KBM-7 (cell line): ENCODE measurements at regions not wholly inside any gene's neighbourhood (a gene's known extent, or its start where the extent isn't known, plus 50 kb on each side); places are given as distances from the start of the nearest gene placed in this dataset.

Experiments
- DNase-seq: peaks from one replicate; pipeline ENCODE4 v3.0.0-alpha.2; 2015
- in situ Hi-C: fragments of 300-500 bp; cut with MboI; formaldehyde crosslinking; loops from 2 replicates; pipeline ENCODE4 v1.14.3; 2020; ENCODE audit warnings: low sequenced_read_pairs, low pct_unique_long_range_greater_than_20kb, mixed read lengths

DNA sequence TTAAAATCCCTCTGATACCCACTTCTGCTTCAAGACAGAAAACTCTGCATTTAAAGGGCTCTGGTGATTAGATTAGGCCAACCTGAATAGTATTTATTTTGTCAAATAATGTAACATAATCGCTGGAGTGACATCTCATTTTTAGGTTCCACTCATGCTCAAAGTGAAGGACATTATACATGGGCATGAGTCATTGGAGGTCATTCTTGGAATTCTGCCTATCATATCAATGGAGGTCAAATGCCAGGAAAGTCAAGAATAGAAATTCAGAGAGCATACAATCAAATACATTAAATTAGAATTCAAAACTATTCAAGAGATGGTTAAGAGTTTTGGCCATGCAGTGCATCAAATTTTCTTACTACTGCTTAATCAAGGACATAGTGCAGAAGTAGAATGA, 50.8 kb upstream of the PRSS1 start:
- DNase-seq: no peak
- in situ Hi-C loops: no loop called here

DNA sequence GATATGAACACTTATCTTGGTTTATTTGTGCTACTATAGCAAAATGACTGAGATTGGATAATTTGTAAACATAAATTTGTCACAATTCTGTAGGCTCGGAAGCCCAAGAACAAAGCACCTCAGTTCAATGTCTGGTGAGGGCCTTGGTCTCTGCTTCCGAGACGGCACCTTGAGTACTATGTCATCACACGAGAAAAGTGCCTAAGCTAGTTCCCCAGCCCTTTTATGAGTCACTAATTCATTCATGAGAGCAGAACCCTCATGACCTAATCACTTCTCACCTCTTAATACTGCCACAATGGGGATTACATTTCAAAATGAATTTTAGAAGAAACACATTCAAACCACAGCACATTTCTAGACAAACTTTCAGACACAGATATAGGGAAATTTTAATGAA, 52.0 kb upstream of the PRSS1 start:
- in situ Hi-C loops: no loop called here
- no peak for DNase-seq

DNA sequence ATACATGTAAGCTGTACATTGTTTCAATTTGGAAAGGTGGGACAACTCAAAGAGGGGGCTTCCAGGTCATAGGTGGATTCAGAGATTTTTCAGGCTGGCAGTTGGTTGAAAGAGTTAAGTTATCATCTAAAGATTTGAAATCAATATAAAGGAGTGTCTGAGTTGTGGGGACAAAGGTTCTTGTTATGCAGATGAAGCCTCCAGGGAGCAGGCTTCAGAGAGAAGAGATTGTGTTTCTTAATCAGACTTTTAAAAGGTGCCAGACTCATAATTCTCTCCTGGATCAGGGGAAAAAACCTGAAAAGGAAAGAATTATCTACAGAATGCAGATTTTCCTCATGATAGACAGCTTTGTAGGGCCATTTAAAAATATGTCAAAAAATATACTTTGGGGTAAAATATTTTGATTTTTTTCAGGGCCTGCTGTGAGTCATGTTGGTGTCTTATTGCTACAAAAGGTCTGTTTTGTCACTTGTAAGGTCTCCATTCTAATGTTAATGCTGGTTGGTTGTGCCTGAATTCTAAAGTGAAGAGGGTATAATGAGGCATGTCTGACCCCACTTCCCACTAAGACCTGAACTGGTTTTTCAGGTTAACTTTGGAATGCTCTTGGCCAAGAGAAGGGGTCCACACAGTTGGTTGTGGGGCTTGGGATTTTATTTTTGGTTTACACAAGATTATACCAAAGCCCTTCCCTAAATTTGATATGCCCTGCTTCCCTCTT, 52.7 kb upstream of the PRSS1 start:
- DNase-seq: no peak
- in situ Hi-C loops: no loop called here

DNA sequence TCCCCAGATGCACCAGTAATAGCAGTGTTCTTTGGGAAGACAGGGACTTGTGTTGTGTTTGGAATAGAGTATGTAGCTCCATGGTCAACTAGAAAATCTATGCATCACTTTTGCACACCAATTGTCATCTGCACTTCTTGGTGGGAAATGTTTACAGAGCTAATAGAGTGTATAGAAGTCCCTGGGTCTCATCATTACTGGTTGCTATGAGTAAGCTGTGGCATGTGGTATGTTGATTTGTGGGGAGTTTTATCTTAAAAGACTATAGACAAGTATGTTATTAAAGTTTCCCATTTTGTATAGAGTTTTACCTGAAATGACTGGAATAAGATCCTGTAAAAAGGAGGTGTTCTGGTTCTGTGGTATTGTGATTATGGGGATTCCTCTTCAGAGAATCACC, 55.4 kb upstream of the PRSS1 start:
- in situ Hi-C loops: no loop called here
- DNase-seq: no peak

DNA sequence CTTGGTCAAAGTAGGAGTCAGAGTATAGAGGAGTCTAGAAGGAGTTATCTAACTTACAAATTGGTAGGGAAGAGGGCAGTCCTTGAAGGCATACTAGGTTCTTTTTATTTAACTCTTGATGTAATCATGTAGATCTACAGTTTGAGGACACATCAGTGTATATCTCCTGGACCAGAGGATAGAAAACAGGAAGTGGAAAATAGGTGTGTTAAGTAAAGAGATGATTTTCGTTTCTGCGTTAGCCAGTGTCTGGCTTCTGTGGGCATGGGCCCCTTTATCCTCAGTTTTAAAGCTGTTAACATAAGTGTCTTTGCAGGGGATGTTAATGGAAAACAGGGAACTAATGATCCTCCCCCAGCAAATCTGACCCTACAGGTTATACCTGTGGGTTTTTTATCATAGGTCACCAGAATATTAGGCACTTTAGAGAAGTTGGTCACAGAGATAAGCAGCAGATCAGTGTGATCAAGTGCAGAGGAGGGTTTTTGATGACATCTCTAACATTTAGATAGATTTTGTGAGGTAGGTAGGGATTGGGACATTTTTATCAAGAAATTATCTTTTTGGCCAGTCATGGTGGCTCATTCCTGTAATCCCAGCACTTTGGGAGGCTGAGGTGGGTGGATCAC, 58.6 kb upstream of the PRSS1 start:
- no peak for DNase-seq
- in situ Hi-C loops: no loop called here

DNA sequence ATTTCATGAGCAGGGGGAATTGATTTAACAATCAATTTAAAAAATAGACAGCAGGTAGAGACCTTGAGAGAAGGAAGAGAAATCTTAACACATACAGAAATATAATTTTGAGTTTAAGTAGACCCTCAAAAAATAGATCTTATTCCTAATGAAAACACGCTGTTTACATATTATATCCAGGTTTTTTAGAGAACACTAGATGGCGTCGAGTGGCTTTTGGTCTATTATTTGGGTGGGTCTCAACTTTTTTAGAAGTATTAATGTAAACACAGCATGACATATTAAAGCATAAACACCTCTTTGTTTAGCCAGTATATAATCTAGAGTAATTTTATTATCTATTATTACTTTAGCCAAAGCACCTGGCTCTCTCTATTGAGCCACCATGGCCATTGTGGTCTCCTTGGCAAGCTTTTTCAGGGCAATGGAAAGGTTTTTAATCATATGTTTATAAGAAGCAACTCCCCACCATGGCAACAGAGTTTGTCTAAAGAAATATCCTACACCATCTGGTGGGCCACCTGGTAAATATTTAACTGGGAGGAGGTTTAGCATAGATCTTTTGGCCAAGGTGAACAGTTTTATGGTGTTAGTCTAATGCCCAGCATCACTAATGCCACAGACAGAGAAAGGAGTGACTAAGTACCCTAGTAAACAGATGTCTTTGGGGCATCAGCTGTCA, 59.7 kb upstream of the PRSS1 start:
- in situ Hi-C loops: no loop called here
- DNase-seq: no peak

DNA sequence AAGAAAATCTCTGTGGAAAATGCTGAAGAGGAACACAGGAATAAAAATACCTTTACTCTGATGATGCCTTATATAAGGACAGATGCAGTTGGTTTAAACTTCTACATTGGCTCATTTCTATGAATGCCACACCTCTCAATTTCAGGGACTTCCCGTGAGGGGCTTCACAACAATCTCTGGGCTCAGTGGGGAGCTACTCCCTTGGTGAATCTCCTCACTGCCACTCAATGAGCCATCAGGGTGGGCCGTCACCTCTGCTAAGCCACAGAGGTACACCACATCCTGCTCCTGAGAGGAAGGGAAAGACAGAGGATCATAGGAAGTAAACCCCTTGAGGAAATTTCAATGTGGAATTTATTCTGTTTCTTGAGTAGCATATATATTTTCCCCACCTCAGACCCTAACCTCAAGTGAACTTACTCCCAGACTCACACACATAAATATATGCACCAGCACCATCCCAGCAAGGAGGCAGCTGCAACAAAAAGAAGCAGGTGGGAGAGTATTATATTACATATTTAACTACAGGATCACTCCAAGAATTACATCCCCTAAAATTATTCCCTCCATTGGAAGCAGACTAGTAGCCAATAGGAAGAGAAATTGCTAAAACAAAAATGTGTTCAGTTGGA, 63.3 kb upstream of the PRSS1 start:
- in situ Hi-C loops: no loop called here

DNA sequence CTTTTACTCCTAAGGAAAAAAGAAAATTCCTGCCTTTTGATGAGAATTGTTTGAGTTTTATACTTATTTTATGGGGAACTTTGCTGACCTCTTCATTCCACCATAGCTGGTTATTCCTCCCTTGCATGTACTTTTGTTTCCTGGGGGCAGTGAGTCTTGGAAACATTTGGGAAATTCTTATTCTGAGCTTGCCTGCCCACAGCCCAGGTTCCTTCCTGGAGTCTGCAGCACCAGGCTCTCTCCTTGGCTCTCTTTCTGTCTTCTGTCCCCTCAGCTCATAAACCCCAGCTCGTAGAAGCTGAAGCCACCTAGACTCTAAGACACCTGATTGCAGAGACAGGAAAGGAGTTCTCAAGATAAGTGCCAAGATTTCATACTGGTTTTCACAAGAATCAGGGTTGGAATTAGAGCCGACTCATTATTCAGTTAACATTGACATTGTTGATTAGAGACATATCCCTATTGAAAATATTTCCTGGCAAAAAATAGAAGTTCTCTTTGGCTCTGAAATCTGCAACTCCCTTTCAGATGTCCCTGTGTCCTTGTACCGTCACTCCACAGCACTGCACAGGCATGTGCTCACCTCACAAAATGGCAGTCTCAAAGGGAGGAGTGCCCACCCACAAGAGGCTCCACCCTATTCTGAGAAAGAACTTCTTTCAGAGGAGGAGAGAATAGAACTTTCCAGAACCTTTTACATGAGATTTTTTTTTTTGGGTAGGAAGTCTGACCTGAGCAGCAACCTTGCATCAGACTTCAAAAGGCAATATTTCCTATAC, 67.8 kb upstream of the PRSS1 start:
- no peak for DNase-seq

More for the DNA sequence above, 63.3 kb upstream of the PRSS1 start:
- DNase-seq: no peak

DNA sequence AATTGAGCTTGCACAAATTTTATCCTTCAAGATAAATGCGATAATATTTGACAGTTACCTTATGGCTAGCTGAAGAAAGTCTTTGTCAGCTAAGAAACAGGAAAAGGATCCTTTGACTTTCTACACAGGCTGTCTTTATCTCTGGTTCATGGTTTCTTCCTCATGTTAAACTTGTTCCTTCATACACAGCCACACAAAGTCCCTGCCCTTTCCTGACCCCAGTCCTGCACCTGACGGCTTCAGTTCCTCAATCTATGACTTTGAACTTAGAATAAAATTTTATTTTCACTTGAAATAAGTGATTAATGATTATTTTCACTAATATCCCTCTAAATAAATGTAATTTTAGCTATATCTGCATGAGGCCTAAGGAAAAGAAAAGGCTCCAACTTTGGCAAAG, 77.8 kb upstream of the PRSS1 start:
- peak; percentile 40 for DNase-seq
- in situ Hi-C loops: no loop called here

More for the DNA sequence above, 67.8 kb upstream of the PRSS1 start:
- in situ Hi-C loops: no loop called here

DNA sequence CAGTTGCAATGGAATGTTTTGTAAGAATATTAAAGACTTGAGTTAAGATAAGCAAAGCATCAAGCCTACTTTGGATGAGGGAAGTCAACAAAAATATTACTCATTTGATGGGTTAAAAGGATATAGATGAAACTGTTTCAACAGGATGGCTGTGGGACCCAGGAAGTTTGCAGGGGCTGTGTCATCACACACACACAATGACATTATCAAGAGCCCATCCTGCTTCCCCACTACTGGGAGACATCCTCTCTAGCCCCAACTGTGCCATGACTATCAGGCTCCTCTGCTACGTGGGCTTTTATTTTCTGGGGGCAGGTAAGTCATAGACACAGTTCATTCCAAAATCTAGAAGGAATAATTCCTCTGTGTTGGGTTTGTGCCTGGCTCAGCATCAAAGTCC, 78.8 kb upstream of the PRSS1 start:
- in situ Hi-C loops: no loop called here
- no peak for DNase-seq

DNA sequence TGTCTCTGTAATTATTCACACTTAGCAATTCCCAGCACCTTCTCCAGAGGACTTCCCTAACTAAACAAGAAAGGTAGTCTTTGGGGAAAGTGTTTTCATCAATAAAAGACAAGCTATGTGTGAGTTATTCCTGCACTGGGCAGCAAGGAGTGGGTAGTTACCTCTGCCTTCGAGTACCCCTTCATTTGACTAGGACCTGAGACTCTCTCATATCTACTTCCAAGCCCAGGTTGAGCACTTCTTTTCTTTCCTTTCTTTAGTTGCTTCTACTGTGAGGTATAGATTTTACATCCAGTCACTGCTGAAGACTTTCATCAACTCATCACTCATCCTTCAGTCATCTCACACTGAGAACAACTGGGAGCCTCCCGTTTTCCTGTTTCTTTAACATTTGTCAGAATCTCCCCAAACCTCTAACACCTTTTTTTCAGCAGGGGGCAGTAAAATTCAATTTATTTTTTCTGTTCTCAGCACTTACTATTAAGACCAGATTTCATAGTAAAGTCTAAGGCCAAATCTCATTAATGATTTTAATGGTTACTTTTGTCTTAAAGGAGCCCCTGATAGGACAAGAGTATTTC, 80.1 kb upstream of the PRSS1 start:
- in situ Hi-C loops: no loop called here
- DNase-seq: peak; percentile 68

DNA sequence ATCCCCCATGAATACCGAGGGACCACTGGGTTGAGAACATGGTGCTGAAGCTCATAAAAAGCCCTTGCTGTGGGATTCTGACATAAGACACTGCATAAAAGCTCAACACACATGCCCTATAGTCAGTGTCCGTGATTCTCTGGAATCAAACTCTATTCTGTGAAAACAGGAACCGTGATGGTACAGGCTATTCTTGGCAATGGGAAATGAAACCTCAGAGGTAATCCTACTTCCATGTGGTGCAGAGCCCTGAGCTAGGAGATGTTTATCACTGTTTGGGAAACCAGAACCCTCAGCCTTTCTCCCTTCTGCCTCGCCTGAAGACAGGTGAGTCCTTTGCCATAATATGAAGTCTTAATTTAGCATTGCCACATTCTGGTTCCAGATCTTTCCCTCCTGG, 80.8 kb upstream of the PRSS1 start:
- in situ Hi-C loops: no loop called here
- DNase-seq: peak; percentile 47

DNA sequence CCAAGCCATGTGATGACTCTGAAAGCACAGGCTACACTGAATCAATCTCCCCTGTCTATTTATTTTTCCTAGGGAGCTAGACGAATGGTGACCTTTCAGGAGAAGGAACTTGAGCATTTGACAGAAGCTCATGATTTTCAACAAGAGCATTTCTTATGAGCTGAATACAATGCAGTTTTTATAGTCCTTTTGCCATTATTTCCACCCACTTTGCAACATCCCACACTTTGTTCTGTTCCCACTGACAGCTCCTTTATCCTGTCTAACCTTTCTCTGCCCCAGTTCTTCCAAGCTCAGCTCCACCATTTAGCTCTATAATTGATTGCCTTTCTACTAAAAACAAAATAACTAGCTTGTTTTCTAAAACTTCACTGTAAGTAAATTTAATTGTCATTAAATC, 91.9 kb upstream of the PRSS1 start:
- in situ Hi-C loops: no loop called here
- DNase-seq: no peak

DNA sequence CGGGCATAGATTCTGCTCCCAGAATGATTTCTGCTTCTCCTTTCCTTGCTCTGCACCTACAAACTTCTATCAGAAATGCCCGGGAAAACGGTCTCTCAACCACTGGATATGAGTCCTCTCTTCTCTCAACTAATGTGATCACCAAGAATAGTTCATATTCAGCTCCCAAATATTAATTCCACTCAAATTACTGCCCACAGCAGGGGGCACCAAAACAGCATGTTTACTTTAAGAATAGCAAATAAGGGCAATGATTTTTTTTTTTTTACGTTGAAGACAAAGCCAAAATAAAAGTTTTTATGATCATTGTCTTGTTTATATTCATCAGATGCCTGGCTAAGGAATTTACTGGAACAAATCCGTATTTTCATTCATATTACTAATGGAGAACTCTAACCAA, 94.9 kb upstream of the PRSS1 start:
- in situ Hi-C loops: no loop called here
- no peak for DNase-seq

DNA sequence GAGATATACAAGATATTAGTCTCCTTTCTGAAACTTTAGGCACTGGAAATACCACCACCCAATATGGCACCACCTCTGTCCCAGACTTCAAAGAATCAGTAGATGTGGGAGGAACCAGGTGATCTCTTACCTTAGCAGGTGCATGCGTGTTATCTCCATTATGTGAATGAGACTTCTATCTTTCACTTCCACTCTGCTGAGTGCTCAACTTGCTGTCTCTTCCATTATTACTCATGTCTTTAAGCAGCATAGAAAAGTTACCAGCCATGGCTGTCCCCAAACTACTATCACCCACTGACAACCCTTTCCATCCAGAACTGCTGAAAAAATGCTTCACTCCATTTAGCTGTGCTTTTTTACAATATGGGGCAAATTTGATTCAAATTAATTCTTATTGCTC, 101.5 kb upstream of the PRSS1 start:
- no peak for DNase-seq
- in situ Hi-C loops: no loop called here

DNA sequence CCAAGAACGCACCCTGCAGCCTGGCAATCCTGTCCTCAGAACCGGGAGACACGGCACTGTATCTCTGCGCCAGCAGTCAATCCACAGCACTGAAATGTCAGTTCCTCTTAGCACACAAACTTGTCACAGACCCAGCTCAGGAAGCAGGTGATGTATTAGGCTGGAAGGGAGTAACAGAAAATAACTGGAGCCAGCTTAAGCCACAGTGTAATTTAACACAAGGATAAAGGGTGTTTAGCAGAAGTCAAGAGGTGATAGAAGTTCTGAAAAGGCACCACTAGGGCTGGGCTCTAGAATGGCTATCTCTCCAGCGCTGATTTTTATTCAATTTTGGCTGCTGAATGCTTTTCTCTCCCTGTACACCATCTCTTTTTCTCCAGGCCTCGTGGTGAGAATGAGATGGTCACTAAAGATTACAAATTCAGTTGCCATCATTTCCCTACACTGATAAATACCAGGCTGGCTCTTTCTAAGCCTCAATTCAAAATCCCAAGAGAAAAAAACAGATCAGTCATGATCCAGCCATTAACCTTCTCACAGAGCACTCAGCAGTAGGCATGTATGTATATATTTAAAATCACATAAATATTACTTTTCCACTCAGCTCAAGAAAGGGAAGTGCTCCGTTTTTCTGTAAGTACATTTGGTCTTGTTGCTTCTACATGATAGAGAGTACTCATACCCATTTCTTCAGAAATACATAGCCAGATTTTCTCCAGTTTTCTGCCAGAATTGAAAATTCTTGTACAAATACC, 102.7 kb upstream of the PRSS1 start:
- in situ Hi-C loops: no loop called here
- DNase-seq: peak; percentile 63

DNA sequence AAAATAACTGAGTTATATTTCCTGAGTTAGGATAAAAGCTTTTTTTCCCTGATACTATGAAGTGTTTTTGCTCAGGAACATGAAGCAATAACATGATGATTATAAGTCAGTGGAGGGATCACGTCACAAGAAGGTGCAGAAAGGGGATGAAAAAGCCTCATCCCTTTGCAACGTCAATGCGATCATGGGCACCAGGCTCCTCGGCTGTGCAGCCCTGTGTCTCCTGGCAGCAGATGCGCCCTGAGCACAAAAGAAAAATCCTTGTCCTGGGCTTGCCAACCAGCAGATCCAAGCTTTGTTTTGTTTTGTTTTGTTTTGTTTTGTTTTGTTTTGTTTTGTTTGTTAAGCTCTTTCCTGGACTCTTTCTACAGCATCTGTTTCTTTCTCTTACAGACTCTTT, 103.5 kb upstream of the PRSS1 start:
- in situ Hi-C loops: no loop called here
- no peak for DNase-seq

DNA sequence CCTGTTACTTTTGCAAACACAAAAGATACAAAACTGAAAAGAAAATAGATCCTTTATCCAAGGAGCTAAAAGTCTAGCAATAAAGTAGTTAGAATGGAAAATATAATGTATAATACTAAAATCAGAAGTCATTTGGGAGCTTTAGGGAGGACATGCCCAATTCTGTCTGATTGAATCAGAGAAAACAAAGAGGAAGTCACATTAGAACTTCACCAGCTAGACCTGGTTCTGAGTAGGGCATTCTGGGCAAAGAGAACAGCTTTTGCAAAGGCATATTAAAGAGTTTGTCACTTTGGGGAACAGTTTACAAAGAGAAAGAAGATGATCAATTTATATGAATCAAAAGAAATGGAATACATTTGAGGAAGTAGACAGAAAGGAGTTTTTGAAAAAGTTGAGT, 107.0 kb upstream of the PRSS1 start:
- DNase-seq: no peak
- in situ Hi-C loops: no loop called here
